IPS DF 4.7 (cell line): ENCODE measurements at regions not wholly inside any gene's neighbourhood (a gene's known extent, or its start where the extent isn't known, plus 50 kb on each side); places are given as distances from the start of the nearest gene placed in this dataset.

ENCODE experiments used
- DNase-seq: peaks from one replicate; pipeline ENCODE4 v3.0.0-alpha.2; 2013; ENCODE audit warnings: low spot score; ENCODE audit errors: extremely low read depth

DNA sequence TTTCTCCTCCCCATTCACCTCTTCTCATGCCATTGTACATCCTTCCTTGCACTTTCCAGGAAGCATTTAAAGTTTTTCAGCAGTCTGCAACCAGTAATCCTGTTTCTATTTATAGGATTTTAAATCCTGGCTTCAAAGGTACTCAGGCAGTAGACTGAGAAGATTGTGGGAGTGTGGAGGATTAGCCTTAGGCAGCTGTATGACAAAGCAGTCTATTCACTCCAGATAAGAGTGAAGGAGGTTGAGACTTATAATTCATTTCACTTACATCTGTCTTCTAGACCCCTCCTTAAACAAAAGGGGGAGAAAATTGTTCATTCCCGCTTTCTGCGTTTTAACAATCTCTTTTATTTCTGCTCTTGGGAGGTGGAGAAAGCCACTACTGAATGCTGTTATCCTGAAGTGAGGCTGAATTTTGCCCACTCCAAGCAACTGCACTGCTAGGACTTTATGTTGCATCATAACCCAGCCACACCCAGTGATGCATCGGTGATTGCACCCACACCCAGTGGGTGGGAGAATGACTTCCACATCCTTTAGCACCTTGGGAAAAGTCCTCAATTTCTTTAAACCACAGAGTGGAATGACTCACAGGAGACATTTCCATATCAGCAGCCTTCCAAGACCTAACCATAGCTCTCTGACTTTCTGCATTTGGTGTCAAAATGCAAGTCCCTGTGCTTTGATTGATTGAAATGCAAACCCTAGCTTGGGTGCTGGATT lies 382.5 kb upstream of the ATP2B1 start:
- no peak for DNase-seq

DNA sequence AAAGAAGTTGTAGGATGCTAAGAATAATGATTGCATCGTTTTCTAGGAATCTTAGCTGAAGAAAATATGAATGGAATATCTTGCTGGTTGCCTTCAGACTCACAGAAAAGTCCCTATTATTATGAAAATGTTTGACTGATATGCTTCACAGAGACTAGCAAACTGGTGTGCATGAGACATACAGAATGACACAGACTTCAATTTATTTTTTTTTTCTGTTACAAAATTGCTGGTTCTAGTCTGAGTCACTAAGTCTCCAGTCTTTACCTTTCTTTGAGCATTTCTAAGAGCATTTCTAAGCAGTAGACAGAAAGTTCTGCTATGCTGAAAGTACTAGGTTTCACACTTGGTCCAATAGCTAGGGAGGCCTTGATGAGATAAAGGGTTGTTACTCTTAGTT lies 377.6 kb upstream of the ATP2B1 start:
- no peak for DNase-seq

DNA sequence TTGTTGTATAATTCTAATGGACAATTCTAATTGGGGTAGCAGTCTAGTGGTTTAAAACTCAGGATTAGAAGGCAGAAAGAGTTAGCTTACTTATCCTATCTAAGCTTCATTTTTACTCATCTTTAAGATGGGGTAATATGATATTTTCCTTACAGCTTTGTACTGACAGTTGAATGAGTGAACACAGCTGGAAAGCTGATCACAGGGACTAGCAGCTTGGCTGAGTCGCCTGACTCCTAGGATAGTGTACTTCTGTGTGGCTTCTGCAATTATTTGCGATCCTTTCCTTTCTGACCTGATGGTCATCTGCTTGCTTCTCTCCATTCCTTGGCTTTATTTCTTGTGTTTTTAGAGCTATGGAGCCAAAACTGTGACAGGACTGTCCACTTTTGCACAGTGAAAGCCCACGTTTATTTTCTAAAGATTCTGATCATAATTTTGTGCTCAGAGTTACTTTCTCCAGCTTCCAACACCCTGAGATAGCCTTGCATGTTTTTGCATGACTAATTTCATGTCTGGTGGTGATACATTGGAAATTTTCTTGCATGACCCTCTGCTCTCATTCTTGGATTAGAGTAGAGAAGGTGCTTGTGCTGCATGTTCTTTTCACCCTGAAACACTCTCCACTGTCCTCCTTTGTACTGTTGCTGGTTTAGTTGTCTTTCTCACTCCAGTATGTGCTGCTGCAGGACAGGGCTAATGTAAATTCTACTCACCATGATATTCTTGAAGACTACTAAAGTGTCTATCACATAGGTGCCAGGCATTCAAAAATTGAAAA lies 377.0 kb upstream of the ATP2B1 start:
- DNase-seq = no peak

DNA sequence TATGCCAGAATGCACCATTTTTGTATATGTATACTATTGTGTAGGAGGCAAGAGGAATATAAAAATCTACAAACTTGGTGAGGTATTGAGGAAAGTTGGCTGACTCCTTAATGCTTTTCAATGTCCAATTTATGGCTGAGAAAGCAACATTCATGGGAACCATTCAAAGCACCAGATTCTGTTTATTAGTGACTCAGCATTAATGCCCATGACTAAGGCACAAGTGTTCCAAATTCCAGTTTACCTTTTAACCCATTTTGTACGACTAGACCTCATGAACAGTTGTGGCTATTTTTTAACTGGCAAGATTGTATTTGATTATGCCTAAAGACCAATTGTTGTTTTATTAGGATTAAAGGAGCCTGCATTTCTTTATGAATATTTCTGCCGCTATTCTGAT lies 375.4 kb upstream of the ATP2B1 start:
- no peak for DNase-seq

DNA sequence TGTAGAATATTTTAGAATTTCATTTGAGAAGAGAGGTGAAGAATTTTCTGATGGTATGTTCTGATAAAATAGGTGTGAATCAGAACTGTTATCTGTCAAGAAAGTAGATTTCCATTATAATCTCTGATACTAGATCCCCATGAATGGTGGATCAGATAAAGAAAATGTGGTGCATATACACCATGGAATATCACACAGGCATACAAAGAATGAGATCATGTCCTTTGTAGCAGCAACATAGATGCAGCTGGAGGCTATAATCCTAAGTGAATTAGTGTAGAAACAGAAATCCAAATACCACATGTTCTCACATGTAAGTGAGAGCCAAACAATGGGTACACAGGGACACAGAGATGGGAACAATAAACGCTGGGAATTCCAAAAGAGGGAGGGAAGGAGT lies 372.0 kb upstream of the ATP2B1 start:
- no peak for DNase-seq

DNA sequence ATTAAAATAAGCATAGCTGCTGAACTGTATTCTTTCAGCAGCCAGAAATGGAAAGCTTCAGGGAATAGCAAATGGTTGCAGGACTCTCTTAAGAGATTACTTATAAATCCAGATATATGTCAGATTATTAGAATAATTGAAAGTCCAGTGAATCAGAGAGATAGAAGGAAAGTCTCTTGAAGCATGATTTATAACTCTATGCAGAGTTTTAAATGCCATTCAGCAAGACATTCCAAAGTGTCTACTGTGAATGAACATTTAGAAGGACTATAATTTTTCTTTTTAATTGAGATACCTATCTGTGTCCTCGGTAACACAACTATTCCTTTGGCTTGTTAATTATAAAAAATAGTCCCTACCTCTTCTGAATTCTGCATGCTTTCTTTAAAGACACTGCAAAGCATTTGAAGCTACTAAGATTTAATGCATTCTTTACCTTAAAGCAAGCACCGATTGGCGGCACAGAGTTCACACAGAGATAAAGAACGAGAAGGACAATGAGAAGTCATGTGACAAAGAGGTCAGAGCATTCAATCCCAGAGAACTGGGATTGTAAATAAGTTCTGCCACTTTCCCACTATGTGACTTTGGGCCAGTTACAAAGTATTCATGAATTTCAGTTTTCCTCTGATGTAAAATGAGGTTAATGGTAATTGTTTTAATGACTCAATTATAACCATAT lies 371.0 kb upstream of the ATP2B1 start:
- no peak for DNase-seq

DNA sequence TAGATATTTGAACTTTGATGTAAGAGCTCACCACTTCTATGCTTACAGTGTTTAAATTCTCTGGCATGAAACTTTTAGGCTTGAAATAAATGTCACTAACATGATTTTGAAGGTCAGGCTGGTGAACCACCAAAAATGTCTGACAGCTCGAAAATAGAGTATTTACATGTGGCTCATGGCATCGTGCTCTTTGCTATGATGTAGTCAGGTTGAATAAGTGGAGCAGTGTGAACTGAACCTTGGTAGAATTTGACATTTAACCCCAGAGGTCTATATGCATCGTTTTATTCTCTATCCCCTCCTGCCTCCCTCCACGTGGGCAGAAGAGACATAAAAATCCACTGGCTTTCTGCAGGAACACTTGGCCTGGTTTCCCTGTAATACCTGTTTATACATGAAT lies 369.7 kb upstream of the ATP2B1 start:
- DNase-seq = no peak

DNA sequence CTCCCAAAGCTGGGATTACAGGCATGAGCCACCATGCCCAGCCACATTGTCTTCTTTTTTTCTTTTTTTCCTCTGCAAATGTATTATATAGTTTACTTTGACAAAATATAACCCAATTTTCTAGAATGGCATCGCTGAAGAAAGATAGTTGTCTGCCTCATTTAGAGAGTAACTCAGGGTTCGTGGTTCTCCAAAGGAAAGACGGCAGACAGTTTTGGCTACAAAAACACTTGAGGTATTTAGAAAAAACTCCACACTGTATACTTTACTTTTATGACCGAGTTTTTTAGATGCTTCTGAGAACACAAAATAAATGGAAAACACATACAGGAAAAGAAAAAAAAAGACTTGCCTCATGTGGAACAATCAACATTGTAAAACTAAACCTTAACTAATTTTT lies 369.1 kb upstream of the ATP2B1 start:
- no peak for DNase-seq

DNA sequence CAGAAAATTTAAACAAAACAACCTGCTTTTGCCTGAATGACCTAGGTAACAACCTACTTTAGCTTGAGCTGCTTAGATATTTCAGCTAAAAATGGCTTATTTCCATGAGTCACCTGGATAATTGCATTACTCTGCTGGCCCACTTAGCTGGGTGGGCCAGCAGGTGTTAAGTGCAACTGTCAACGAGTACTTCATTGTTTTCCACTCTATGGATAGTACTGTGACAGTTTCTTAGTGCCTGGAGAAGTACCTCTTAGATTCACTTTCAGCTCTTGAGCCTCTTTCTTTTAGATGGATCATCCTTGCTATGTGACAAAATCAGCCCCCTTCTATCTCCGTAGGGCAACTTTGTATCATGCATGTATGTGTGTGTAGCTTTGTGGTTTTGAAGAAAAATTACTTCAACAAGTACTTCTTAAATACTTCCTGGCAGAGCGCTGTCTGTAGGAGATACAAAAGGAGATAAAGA lies 368.2 kb upstream of the ATP2B1 start:
- DNase-seq = no peak

DNA sequence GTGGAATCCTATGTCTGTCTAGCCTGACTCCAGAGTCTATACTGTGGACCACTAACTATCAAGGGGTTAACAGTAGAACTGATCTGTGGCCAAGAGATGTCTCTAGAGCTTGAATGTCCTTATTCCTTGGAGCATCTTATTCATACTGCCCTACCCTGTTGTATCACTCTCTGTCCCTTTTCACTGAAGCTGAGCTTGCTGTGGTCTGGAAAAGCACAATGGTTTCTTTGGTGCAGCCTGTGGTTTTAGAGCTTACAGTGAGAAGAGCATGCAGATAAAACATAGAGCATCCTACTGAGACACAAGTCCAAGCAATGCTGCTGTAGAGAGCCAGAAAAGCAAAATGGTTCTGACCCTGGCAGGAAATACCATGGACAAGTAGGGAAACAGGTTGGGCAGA lies 367.0 kb upstream of the ATP2B1 start:
- no peak for DNase-seq

DNA sequence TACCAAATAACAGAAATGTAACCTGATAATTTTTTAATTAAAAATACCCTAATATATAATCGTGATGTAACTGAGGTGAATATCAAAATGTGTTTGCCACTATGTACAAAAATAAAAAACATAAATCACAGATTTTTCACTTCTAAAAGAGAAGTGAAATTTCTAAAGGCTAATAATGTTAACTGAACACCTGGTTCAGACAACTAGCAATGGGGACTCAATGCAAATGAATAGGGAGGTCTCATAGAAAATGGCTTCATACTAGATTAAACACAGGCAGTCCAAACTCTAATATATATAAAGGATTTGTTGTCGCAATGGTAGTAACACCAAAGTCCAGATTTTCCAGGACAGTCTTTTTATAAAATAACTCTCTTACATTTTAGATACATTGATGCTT lies 365.4 kb upstream of the ATP2B1 start:
- no peak for DNase-seq

DNA sequence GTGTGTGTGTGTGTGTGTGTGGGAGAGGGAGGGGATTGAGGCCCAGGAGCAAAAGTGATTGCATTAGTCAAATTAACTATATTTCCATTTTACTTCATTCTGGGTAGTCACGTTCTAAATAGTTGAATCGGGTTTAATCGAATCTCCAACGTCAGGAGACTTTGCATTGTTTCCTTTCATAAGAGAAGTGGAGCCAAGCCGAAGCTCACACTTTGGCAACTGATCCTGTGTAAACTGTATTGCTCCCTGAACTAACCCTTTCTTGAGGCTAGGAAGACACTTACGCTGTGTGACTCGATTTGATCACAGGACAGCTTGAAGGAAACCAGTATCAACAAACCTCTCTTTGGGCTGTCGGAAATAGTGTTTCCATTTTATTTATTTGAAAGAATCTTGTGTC lies 363.4 kb upstream of the ATP2B1 start:
- no peak for DNase-seq

DNA sequence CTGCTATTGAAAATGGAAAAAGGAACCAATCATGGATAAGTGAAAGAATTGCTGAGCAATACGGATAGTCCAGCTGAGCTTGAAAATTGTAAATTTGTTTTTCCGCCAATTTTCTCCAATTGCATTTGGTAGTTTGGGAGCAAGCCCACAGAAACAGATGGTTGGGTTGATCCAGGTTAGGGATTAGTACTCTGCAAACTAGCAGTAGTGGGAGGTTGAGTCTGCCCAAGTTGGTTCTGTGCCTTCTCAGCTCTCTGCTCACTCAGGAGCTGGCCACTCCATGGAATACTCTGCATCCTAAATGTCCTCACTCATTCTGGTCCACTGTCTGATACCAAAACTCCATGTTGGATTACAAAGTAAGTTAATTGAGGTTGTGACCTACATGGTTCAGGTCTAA lies 361.1 kb upstream of the ATP2B1 start:
- no peak for DNase-seq

DNA sequence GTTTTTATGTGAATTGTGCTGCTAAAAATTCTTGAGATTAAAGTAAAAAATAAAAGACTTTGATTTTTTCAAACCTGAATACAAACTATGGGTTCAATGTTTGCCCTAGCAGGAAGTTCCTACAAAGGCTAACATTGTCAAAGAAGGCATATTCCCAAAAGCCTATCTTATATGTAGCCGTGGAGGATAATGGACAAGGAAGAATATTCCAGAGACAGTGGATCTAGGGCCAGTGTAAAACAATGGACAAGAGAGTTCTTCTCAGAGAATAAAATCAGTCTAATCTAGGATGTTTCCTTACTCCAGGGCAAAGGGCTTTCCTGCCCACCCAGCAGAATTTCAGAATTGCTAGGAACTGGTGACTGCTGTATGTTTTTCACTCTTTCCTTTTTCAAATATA lies 359.2 kb upstream of the ATP2B1 start:
- DNase-seq = no peak

DNA sequence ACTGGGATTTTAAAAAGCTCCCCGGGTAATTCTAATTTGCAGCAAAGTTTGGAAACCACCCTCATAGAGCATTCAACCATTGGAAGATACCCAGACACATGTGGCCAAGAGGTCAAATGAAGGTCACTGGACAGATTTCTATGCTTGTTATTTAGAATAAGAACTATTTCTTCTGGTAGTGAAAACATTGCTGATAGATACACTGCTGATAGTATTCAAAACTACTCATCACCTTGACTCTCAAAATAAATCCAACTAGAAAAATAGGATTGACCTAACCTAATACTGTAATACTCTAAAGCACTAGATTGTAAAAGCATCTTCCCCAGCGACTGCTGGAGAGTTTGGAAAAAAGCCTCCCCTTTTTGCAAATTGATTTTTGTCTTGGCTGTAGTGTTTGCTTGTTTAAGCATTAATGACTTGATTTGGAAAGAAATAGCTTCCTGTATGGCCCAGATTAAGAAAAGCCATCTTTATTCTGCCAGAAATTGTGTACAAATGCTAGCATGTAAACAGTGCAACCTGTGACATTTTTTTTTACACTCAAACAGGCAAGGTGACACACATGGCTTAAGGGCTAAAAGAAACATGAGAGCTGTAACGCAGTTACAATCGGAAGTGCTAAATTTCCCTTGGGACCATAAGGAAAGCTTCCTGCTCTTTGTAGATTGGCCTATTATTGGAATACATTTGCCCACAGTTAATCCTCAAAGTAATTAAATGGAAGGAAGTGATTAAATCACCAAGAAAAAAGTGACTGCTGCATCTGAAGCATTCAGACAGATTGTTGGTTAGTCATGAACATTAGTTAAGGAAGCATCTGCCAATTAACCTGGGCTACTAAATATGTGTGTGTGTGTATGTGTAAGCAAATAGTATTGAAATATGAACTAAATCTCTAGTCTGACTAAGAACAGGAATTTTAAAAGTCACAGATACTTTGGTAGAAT lies 356.5 kb upstream of the ATP2B1 start:
- DNase-seq = no peak

DNA sequence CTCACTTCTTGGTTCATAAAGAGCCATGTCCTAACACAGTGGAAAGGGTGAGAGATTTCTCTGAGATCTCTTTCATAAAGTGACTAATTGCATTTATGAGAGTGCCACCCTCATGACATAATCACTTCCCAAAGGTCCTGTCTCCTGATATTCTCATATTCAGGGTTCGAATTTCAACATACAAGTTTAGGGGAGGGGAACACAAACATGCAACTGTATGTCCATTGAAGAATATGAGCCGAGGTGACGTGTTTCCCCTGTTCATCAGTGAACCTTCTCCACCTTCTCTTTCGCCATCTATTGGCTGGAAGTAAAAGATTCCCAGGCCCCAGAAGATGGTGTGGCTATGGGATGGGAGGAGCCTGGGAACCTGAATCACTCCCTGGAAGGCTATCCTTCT lies 354.2 kb upstream of the ATP2B1 start:
- DNase-seq = no peak

DNA sequence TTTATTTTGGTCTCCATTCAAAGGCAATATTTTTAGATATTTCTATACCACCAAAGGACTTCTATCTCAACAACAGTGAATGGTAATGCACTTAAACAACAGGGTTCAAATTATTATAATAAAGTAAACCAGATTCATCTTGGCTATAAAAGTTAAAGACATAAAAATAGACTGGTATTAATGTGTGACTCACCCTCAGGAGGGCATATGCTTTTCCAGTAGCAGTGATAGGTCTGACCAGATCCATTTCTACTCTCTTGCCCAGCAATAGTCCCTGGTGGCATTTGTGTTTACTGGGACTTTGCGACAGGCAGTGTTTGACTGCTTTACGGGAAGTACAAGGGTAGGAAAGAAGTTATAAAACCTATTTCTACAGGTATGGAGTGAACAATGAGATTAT lies 353.2 kb upstream of the ATP2B1 start:
- no peak for DNase-seq

DNA sequence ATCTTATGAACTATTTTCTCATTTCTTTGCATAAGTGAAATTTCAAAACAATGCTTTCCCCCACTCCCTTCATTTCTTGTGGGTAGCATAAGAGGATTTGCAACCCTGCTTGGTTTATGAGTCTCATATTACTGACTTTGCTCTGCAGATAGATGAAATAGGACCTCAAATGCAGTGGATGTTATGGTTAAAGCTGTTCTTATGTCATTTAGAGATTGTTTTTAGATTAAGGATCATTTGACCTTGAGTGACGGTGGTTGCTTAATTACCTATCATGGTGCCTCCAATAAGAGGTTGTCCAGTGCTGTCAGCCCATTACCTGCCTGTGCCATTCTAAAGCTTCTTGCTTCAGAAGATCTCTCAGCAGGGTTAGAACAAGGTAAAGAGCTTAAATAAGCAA lies 351.4 kb upstream of the ATP2B1 start:
- no peak for DNase-seq

DNA sequence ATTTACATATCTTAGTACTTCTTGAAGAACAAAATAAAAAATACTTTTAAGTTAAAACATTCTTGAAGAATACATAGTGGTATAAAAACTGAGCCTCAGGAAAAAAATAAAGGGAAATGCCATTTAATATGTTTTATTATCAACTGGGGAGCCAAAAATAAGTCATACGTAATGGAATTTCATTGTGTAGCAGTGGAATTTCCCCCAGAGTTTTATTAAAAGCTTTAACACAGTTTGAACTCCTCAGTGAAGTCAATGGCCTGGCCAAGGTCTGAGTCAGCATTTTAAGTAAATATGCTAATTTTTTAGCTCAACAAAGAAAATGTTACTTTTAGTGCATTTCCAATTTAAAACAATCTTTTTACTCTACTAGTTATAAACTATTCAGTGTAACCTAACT lies 350.1 kb upstream of the ATP2B1 start:
- no peak for DNase-seq

DNA sequence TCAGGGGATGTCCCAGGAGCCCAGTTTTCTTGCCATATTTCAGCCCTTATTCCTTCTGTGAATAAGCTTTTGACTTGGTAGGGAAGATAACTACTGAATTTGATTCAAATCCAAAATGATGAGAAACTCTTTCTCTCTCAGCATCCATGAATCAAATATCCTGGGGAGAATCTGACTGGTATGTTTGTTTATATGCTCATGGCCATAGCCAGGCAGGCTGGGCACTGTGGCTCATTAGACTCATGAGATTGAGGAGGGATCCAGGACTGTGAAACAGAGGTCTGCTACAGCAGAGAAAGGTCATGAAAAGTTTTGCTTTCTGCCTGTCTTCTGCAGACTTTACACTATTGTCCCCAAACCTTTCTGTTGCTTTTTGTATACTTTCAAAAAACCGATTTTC lies 346.4 kb upstream of the ATP2B1 start:
- no peak for DNase-seq

DNA sequence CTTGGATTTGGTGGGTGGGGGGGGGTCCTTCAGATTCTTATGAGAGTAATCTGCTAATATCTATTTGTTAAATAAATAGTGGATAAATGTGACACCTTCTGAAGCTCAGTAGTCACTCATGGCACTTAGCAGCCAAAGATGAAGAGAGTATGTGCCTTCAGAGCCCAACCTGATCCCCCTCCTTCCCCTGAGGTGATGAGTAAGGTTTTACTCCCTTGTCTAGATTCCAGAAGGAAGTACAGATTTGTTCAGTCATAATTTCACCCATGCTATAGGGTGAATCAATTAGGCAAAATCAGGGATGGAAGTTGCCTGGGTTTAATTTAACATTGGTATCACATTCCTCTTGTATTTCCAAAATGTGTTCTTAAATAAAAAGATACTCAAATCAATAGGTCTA lies 340.3 kb upstream of the ATP2B1 start:
- DNase-seq = no peak
